ENCODE measurements at regions not wholly inside any gene's neighbourhood (a gene's known extent, or its start where the extent isn't known, plus 50 kb on each side); places are given as distances from the start of the nearest gene placed in this dataset.

- TF ChIP-seq CTCF (IDR thresholded peaks at IDR 0.05): no peak
- TF ChIP-seq REST (IDR thresholded peaks at IDR 0.05; ENCODE audit: insufficient read depth in 1 of 2, low read depth in 2 of 2, low read length in 1 of 2): no peak
- TF ChIP-seq POLR2AphosphoS5 (IDR thresholded peaks at IDR 0.05; ENCODE audit: low read depth, low read length): no peak
- TF ChIP-seq TCF7L2 (IDR thresholded peaks at IDR 0.05; ENCODE audit: low read depth, low read length): no peak
- TF ChIP-seq SIN3A (IDR thresholded peaks at IDR 0.05; ENCODE audit: borderline replicate concordance, insufficient read depth, low read depth, low read length): no peak
Measured at GRCh38 chr5:101605700-101606099, 690.4 kb downstream of the SLCO4C1 start.
